CD14-positive monocyte (primary cell): ENCODE measurements at regions not wholly inside any gene's neighbourhood (a gene's known extent, or its start where the extent isn't known, plus 50 kb on each side); places are given as distances from the start of the nearest gene placed in this dataset.
A peak's percentile ranks its signal among the peaks of the same experiment; 100 is the strongest.

ENCODE experiments used
- DNase-seq, 3 donors: peaks; one replicate each; pipeline ENCODE4 v3.0.0-alpha.2; 2011 to 2022
- H2AFZ ChIP-seq: 2 replicates; pipeline ENCODE4 v1.6.0; 2012; ENCODE audit warnings: mild to moderate bottlenecking, low read depth, low read length, inconsistent platforms; ENCODE audit not compliant: insufficient read depth, poor library complexity, severe bottlenecking
- H3K27ac ChIP-seq, 2 donors: 1 replicate in 1 of 2; 2 replicates in 1 of 2; pipeline ENCODE4 v1.5.1; 2012 to 2013; ENCODE audit warnings: low read length in 2 of 2, control low read depth in 1 of 2, inconsistent platforms in 1 of 2, low read depth in 1 of 2, mild to moderate bottlenecking in 1 of 2
- H3K27me3 ChIP-seq, 2 donors: one replicate each; pipeline versions ENCODE4 v1.6.0 to v1.6.1; 2011 to 2013; ENCODE audit warnings: low read length in 2 of 2; ENCODE audit not compliant: control insufficient read depth in 2 of 2, insufficient read depth in 2 of 2
- H3K36me3 ChIP-seq, 2 donors: replicated peaks in 1 of 2; 1 replicate in 1 of 2; 2 replicates in 1 of 2; pipeline versions ENCODE4 v1.5.1 to v1.6.1; 2012 to 2013; ENCODE audit warnings: low read length in 2 of 2, control low read depth in 1 of 2, inconsistent platforms in 1 of 2, mild to moderate bottlenecking in 1 of 2; ENCODE audit not compliant: insufficient read depth in 2 of 2, control insufficient read depth in 1 of 2
- H3K4me1 ChIP-seq, 2 donors: 1 replicate in 1 of 2; 2 replicates in 1 of 2; pipeline versions ENCODE4 v1.5.1 to v1.6.1; 2012 to 2013; ENCODE audit warnings: low read length in 2 of 2, control low read depth in 1 of 2, inconsistent platforms in 1 of 2, mild to moderate bottlenecking in 1 of 2, moderate library complexity in 1 of 2; ENCODE audit not compliant: insufficient read depth in 2 of 2, control insufficient read depth in 1 of 2
- H3K4me2 ChIP-seq: replicated peaks from 2 replicates; pipeline ENCODE3; 2012; ENCODE audit warnings: low read length, moderate library complexity, mild to moderate bottlenecking; ENCODE audit not compliant: poor library complexity, severe bottlenecking; ENCODE audit errors: extremely low read depth
- H3K4me3 ChIP-seq, 3 experiments: fragments of 200-600 bp in 1 of 3; sonication (generic) in 1 of 3; replicated peaks in 1 of 3; 1 replicate in 2 of 3; 2 replicates in 1 of 3; pipeline ENCODE4 v1.5.1; 2011 to 2013; ENCODE audit warnings: low read length in 3 of 3, mild to moderate bottlenecking in 3 of 3, control low read depth in 2 of 3, low read depth in 2 of 3, inconsistent platforms in 1 of 3, moderate library complexity in 1 of 3
- H3K79me2 ChIP-seq: 2 replicates; pipeline ENCODE4 v1.6.0; 2012; ENCODE audit warnings: mild to moderate bottlenecking, control low read depth, inconsistent platforms, low read length, moderate library complexity; ENCODE audit not compliant: insufficient read depth
- H3K9ac ChIP-seq: 2 replicates; pipeline ENCODE4 v1.6.0; 2017; ENCODE audit warnings: low read length, mild to moderate bottlenecking; ENCODE audit not compliant: insufficient read depth, poor library complexity, severe bottlenecking
- H3K9me3 ChIP-seq, 2 donors: replicated peaks in 1 of 2; 1 replicate in 1 of 2; 2 replicates in 1 of 2; pipeline versions ENCODE4 v1.5.1 to v1.6.1; 2012 to 2013; ENCODE audit warnings: low read length in 2 of 2, control low read depth in 1 of 2; ENCODE audit not compliant: control insufficient read depth in 1 of 2, insufficient read depth in 1 of 2
- H4K20me1 ChIP-seq: 2 replicates; pipeline ENCODE4 v1.6.0; 2012; ENCODE audit warnings: mild to moderate bottlenecking, low read length, control low read depth, moderate library complexity; ENCODE audit not compliant: insufficient read depth
- H3K27ac Mint-ChIP-seq, 7 donors: one replicate each; pipeline ENCODE4 v1.8.0; 2020; ENCODE audit warnings: mild to moderate bottlenecking in 7 of 7, mixed read lengths in 7 of 7, moderate library complexity in 6 of 7, inconsistent platforms in 2 of 7
- H3K27me3 Mint-ChIP-seq, 3 donors: one replicate each; pipeline ENCODE4 v1.8.0; 2021 to 2022; ENCODE audit warnings: low read depth in 3 of 3, mild to moderate bottlenecking in 3 of 3, mixed read lengths in 3 of 3, moderate library complexity in 3 of 3, inconsistent platforms in 1 of 3
- H3K36me3 Mint-ChIP-seq, 2 donors: one replicate each; pipeline ENCODE4 v1.8.0; 2020; ENCODE audit warnings: mixed read lengths in 2 of 2, inconsistent platforms in 1 of 2, mild to moderate bottlenecking in 1 of 2
- H3K4me1 Mint-ChIP-seq: one replicate; pipeline ENCODE4 v1.8.0; 2020; ENCODE audit warnings: mild to moderate bottlenecking, mixed read lengths
- H3K4me3 Mint-ChIP-seq, 2 donors: one replicate each; pipeline ENCODE4 v1.8.0; 2020; ENCODE audit warnings: mild to moderate bottlenecking in 2 of 2, mixed read lengths in 2 of 2, moderate library complexity in 1 of 2
- H3K9me3 Mint-ChIP-seq, 7 donors: one replicate each; pipeline ENCODE4 v1.8.0; 2020 to 2022; ENCODE audit warnings: mixed read lengths in 7 of 7, mild to moderate bottlenecking in 6 of 7, moderate library complexity in 6 of 7, inconsistent platforms in 2 of 7
- WGBS: methylation state at CpG from one replicate; pipeline ENCODE4 v1.1.5; 2013; ENCODE audit warnings: missing lambda C conversion rate; ENCODE audit not compliant: insufficient coverage; 5-methylcytosine and 5-hydroxymethylcytosine counted together
- intact Hi-C, 2 donors: fragments of 100-400 bp; cut with micrococcal nuclease; formaldehyde crosslinking; loops; one replicate each; pipeline versions ENCODE4 v1.15.0 to v1.15.1; 2023
- TF ChIP-seq, protein P1 (sequence below): fragments of 200-600 bp; IDR thresholded peaks from one replicate; pipeline ENCODE4 v1.8.0; 2022; ENCODE audit warnings: antibody characterized with exemption, mild to moderate bottlenecking

DNA sequence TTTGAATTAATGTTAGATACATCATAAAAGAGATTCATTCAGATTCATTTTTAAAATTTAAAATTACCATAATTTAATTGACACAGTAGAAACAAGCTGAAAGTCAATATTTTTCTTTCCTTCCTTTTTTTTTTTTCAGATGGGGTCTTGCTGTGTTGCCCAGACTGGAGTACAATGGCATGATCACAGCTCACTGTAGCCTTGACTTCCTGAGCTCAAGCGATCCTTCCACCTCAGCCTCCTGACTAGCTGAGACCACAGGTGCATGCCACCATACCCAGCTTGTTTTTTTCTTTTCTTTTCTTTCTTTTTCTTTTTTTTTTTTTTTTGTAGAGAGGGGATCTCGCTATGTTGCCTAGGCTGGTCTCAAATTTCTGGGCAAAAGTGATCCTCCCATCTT, 131.6 kb upstream of the TBCA start:
- Histone ChIP-seq H3K4me3 (no peak overlapping the region), H3K79me2 (no peaks in the 10 kb centered on the region), H3K9me3 (no peaks in the 10 kb centered on the region), H3K4me2 (no peak overlapping the region), H3K27me3 (peaks cover 4 to 13% of the 10 kb centered on the region in 2 donors), H4K20me1 (no peaks in the 10 kb centered on the region), H3K27ac (no peak overlapping the region), H3K36me3 (no peaks in the 10 kb centered on the region), H3K9ac (no peak overlapping the region), H2AFZ (no peak overlapping the region), H3K4me1 (peaks cover 0 to 6% of the 10 kb centered on the region in 2 donors)
- H3K36me3 Mint-ChIP-seq: no peaks in the 10 kb centered on the region
- intact Hi-C loops: no loop called here
- DNase-seq: no peak
- H3K4me1 Mint-ChIP-seq: peaks cover 9% of the 10 kb centered on the region
- peaks cover 3 to 13% (median 6%) of the 10 kb centered on the region in 3 donors for H3K27me3 Mint-ChIP-seq
- WGBS: no CpG with 5 or more reads among the region's 2 CpGs
- no peak overlapping the region for H3K27ac Mint-ChIP-seq
- TF ChIP-seq, protein P1, sequence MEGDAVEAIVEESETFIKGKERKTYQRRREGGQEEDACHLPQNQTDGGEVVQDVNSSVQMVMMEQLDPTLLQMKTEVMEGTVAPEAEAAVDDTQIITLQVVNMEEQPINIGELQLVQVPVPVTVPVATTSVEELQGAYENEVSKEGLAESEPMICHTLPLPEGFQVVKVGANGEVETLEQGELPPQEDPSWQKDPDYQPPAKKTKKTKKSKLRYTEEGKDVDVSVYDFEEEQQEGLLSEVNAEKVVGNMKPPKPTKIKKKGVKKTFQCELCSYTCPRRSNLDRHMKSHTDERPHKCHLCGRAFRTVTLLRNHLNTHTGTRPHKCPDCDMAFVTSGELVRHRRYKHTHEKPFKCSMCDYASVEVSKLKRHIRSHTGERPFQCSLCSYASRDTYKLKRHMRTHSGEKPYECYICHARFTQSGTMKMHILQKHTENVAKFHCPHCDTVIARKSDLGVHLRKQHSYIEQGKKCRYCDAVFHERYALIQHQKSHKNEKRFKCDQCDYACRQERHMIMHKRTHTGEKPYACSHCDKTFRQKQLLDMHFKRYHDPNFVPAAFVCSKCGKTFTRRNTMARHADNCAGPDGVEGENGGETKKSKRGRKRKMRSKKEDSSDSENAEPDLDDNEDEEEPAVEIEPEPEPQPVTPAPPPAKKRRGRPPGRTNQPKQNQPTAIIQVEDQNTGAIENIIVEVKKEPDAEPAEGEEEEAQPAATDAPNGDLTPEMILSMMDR: no peak
- H3K4me3 Mint-ChIP-seq: no peak overlapping the region
- H3K9me3 Mint-ChIP-seq: peaks cover 0 to 2% (median 0%) of the 10 kb centered on the region in 7 donors

DNA sequence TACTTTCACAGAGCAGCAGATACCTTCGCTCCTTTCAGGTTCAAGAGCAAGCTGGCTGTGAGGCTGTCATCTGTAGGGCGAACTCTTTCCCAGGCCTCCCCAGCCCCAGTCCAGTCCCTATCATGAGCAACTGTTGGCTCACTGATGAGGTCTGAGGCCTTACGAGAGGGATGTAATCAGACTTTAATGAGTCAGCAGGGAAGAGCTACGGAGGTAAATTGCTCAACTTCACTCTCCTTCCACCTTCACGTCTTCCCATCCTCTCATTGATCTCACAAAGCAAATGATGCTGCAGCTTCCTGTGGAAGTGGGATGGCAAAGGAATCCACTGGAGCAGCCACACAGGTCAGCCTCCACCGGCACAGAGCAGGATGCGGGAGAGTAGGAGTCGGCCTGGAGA, 130.7 kb upstream of the TBCA start:
- Histone ChIP-seq H3K27me3 (peaks cover 0 to 4% of the 10 kb centered on the region in 2 donors), H3K27ac (no peak overlapping the region), H3K4me3 (no peak overlapping the region), H3K36me3 (no peaks in the 10 kb centered on the region), H3K9me3 (no peaks in the 10 kb centered on the region), H2AFZ (peak overlapping the region; percentile 26), H3K4me2 (no peak overlapping the region), H3K4me1 (peaks cover 0 to 6% of the 10 kb centered on the region in 2 donors), H4K20me1 (no peaks in the 10 kb centered on the region), H3K79me2 (no peaks in the 10 kb centered on the region), H3K9ac (no peak overlapping the region)
- 100% methylated on average over 1 of the region's 8 CpGs for WGBS
- Mint-ChIP-seq H3K36me3 (no peaks in the 10 kb centered on the region), H3K27ac (no peak overlapping the region), H3K9me3 (peaks cover 0 to 2% (median 0%) of the 10 kb centered on the region in 7 donors), H3K4me1 (peaks cover 9% of the 10 kb centered on the region), H3K4me3 (peak overlapping the region in 1 of 2 donors; percentile 10), H3K27me3 (peaks cover 1 to 10% (median 4%) of the 10 kb centered on the region in 3 donors)
- TF ChIP-seq, protein P1: no peak
- intact Hi-C loops: no loop called here
- DNase-seq: peak in 1 of 3 donors; percentile 10
